ENCODE measurements at regions not wholly inside any gene's neighbourhood (a gene's known extent, or its start where the extent isn't known, plus 50 kb on each side); places are given as distances from the start of the nearest gene placed in this dataset.

DNA sequence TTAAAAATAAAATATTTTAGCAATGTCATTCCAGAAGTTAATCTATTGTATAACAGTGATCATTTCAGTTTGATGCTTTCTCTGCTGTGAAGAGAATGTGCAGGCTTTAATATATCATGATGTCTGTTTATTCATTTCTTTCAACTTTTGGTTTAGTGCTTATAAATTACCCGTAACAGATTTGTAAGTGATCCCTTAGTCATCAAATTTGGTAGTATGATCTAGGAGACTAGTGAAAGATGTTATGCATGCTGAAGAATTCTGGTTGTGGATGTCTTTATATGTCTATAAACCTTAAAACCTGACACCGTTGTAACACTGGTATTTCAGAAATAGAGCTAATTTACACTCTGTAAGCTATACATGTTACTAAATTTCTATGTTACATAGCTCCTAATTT lies 260.4 kb downstream of the CPS1 start:
- TF ChIP-seq SP1 (IDR thresholded peaks at IDR 0.05; ENCODE audit: low read depth, low read length) (no peak), BCL11A (IDR thresholded peaks at IDR 0.05; ENCODE audit: low read depth in 2 of 2, low read length in 2 of 2) (no peak), TAF1 (IDR thresholded peaks at IDR 0.05; ENCODE audit: low read depth, low read length) (no peak), CTCF (IDR thresholded peaks at IDR 0.05; ENCODE audit: control extremely low read depth in 1 of 3, insufficient read depth in 1 of 3, low read depth in 1 of 3, low read length in 3 of 3) (no peak), POLR2A (IDR thresholded peaks at IDR 0.05; ENCODE audit: control extremely low read depth in 1 of 2, low read depth in 2 of 2, low read length in 2 of 2) (no peak), YY1 (IDR thresholded peaks at IDR 0.05; ENCODE audit: low read depth, low read length) (no peak), EZH2 (IDR thresholded peaks at IDR 0.05; ENCODE audit: low read depth, low read length, severe bottlenecking) (no peak), KDM1A (IDR thresholded peaks at IDR 0.05; ENCODE audit: borderline replicate concordance, low read length) (no peak), SUZ12 (IDR thresholded peaks at IDR 0.05; ENCODE audit: low read length) (no peak), JUN (IDR thresholded peaks at IDR 0.05; ENCODE audit: low read depth, low read length) (no peak), CEBPB (IDR thresholded peaks at IDR 0.05; ENCODE audit: low read depth, low read length) (no peak)
